GM12891 (cell line): ENCODE measurements at regions not wholly inside any gene's neighbourhood (a gene's known extent, or its start where the extent isn't known, plus 50 kb on each side); places are given as distances from the start of the nearest gene placed in this dataset.

Experiments used
- DNase-seq: peaks from one replicate; pipeline ENCODE4 v3.0.0; 2011; ENCODE audit warnings: low spot score; ENCODE audit not compliant: insufficient read length
- FAIRE-seq: peaks from 2 replicates; lab custom pipeline; 2011; peaks lifted over from hg19 to GRCh38; lab: Jason Lieb, UNC
- PAX5 ChIP-seq: IDR thresholded peaks from 2 replicates; pipeline ENCODE4 v1.6.1; 2011; ENCODE audit warnings: low read length, moderate library complexity, mild to moderate bottlenecking; ENCODE audit not compliant: insufficient read depth, severe bottlenecking
- POLR2A ChIP-seq: IDR thresholded peaks from 2 replicates; pipeline ENCODE4 v1.6.1; 2011; ENCODE audit warnings: low read depth, low read length, control low read depth
- POLR2AphosphoS5 ChIP-seq: IDR thresholded peaks from 2 replicates; pipeline ENCODE4 v1.6.1; 2011; ENCODE audit warnings: low read depth, low read length, control low read depth
- POU2F2 ChIP-seq: IDR thresholded peaks from 2 replicates; pipeline ENCODE4 v1.6.1; 2011; ENCODE audit warnings: low read depth, mild to moderate bottlenecking, control low read depth, low read length, moderate library complexity
- SPI1 ChIP-seq: IDR thresholded peaks from 2 replicates; pipeline ENCODE4 v1.6.1; 2011; ENCODE audit warnings: low read depth, low read length, control low read depth
- TAF1 ChIP-seq: IDR thresholded peaks from 2 replicates; pipeline ENCODE4 v1.6.1; 2011; ENCODE audit warnings: low read depth, low read length, control low read depth

- DNase-seq (no peak), FAIRE-seq (no peak)
- TF ChIP-seq POLR2AphosphoS5 (no peak), POLR2A (no peak), SPI1 (no peak), TAF1 (no peak), PAX5 (no peak), POU2F2 (no peak)
Observed at GRCh38 chr5:104541141-104541785, 978.7 kb upstream of the NUDT12 start.

GRCh38 chr5:104540448-104540847, 977.9 kb upstream of the NUDT12 start:
- no peak for DNase-seq
- FAIRE-seq, result no peak
- TF ChIP-seq SPI1 (no peak), TAF1 (no peak), POLR2A (no peak), POU2F2 (no peak), PAX5 (no peak), POLR2AphosphoS5 (no peak)

GRCh38 chr5:104539618-104540350, 977.2 kb upstream of the NUDT12 start:
- TF ChIP-seq POLR2AphosphoS5 (no peak), TAF1 (no peak), PAX5 (no peak), SPI1 (no peak), POLR2A (no peak), POU2F2 (no peak)
- DNase-seq, result no peak
- FAIRE-seq, result no peak

GRCh38 chr5:104538734-104539133, 976.1 kb upstream of the NUDT12 start:
- FAIRE-seq, result no peak
- no peak for DNase-seq
- TF ChIP-seq POLR2AphosphoS5 (no peak), POLR2A (no peak), TAF1 (no peak), PAX5 (no peak), SPI1 (no peak), POU2F2 (no peak)

- FAIRE-seq, result no peak
- no peak for DNase-seq
- no peak for TF ChIP-seq PAX5
- no peak for TF ChIP-seq POLR2AphosphoS5
- no peak for TF ChIP-seq TAF1
- TF ChIP-seq POU2F2, result no peak
- TF ChIP-seq SPI1, result no peak
- TF ChIP-seq POLR2A, result no peak
Observed at GRCh38 chr5:104533498-104533897, 970.9 kb upstream of the NUDT12 start.

GRCh38 chr5:104526866-104527265, 964.3 kb upstream of the NUDT12 start:
- no peak for TF ChIP-seq PAX5
- DNase-seq, result no peak
- FAIRE-seq, result no peak

- DNase-seq (no peak), FAIRE-seq (no peak)
- TF ChIP-seq POLR2A (no peak), TAF1 (no peak), PAX5 (no peak), POU2F2 (no peak), SPI1 (no peak), POLR2AphosphoS5 (no peak)
Observed at GRCh38 chr5:104513640-104514072, 951.1 kb upstream of the NUDT12 start.

GRCh38 chr5:104513121-104513602, 950.6 kb upstream of the NUDT12 start:
- FAIRE-seq (no peak), DNase-seq (no peak)
- TF ChIP-seq POLR2AphosphoS5 (no peak), SPI1 (no peak), POLR2A (no peak), POU2F2 (no peak), PAX5 (no peak), TAF1 (no peak)

GRCh38 chr5:104512063-104512825, 949.7 kb upstream of the NUDT12 start:
- TF ChIP-seq POU2F2, result no peak
- no peak for TF ChIP-seq PAX5
- TF ChIP-seq POLR2A, result no peak
- TF ChIP-seq POLR2AphosphoS5, result no peak
- TF ChIP-seq TAF1, result no peak
- TF ChIP-seq SPI1, result no peak
- FAIRE-seq, result no peak
- no peak for DNase-seq
